OCI-LY7 (cell line): ENCODE measurements at regions not wholly inside any gene's neighbourhood (a gene's known extent, or its start where the extent isn't known, plus 50 kb on each side); places are given as distances from the start of the nearest gene placed in this dataset.

Experiments
- BruUV-seq: library from RNA; stranded (reverse); fragments of 400-500 nt; replicated peaks from 2 replicates; lab custom pipeline; 2021; lab: Mats Ljungman, UMichigan
- CTCF ChIA-PET: fragments of 300-600 bp; sonication (Branson Sonifier 250); formaldehyde crosslinking; loops from one replicate; lab custom pipeline; 2022; ENCODE audit warnings: antibody characterized with exemption; ENCODE audit not compliant: unreplicated experiment; lab: Charles Lee
- POLR2A ChIA-PET: fragments of 300-600 bp; sonication (Branson Sonifier 250); formaldehyde crosslinking; loops from one replicate; lab custom pipeline; 2022; ENCODE audit warnings: antibody characterized with exemption; lab: Charles Lee
- DNase-seq: peaks from one replicate; pipeline ENCODE4 v3.0.0-alpha.2; 2015; ENCODE audit warnings: low spot score
- H2AFZ ChIP-seq: fragments of 200-600 bp; sonication (generic), shearing (Covaris generic); 2 replicates; pipeline ENCODE4 v1.6.1; 2014; ENCODE audit warnings: mild to moderate bottlenecking, antibody characterized with exemption, low read length, moderate library complexity
- H3K27ac ChIP-seq: fragments of 200-600 bp; sonication (generic); 2 replicates; pipeline ENCODE4 v1.5.1; 2014; ENCODE audit warnings: mixed run types, low read depth, mild to moderate bottlenecking, moderate library complexity, low read length, inconsistent platforms; ENCODE audit not compliant: poor library complexity, severe bottlenecking
- H3K36me3 ChIP-seq: fragments of 200-600 bp; sonication (generic); 2 replicates; pipeline ENCODE4 v1.6.1; 2014; ENCODE audit warnings: mild to moderate bottlenecking, antibody characterized with exemption, low read length, moderate library complexity, mixed read lengths; ENCODE audit not compliant: insufficient read depth
- H3K4me1 ChIP-seq: fragments of 200-600 bp; sonication (generic); 2 replicates; pipeline ENCODE4 v1.5.1; 2014; ENCODE audit warnings: mild to moderate bottlenecking, low read length; ENCODE audit not compliant: insufficient read depth, poor library complexity, severe bottlenecking
- H3K4me2 ChIP-seq: fragments of 200-600 bp; sonication (generic); 2 replicates; pipeline ENCODE4 v1.6.1; 2014; ENCODE audit warnings: mild to moderate bottlenecking, low read length
- H3K4me3 ChIP-seq: fragments of 200-600 bp; sonication (generic); 2 replicates; pipeline ENCODE4 v1.5.1; 2014; ENCODE audit warnings: mild to moderate bottlenecking, low read depth, low read length; ENCODE audit not compliant: poor library complexity, severe bottlenecking
- H3K79me2 ChIP-seq: fragments of 200-600 bp; sonication (generic); 2 replicates; pipeline ENCODE4 v1.6.1; 2016; ENCODE audit warnings: low read depth, mild to moderate bottlenecking, low read length, moderate library complexity, mixed read lengths; ENCODE audit not compliant: insufficient read depth
- H3K9me2 ChIP-seq: fragments of 200-600 bp; sonication (generic); 2 replicates; pipeline ENCODE4 v1.6.1; 2016; ENCODE audit warnings: mild to moderate bottlenecking, low read length, mixed read lengths; ENCODE audit not compliant: insufficient read depth
- H3K9me3 ChIP-seq: fragments of 200-600 bp; sonication (generic); 2 replicates; pipeline ENCODE4 v1.6.1; 2014; ENCODE audit warnings: mild to moderate bottlenecking, mixed run types, low read length, mixed read lengths
- H4K20me1 ChIP-seq: fragments of 200-600 bp; sonication (generic); 2 replicates; pipeline ENCODE4 v1.6.1; 2014; ENCODE audit warnings: mild to moderate bottlenecking, antibody characterized with exemption, low read length, moderate library complexity, mixed read lengths; ENCODE audit not compliant: insufficient read depth
- CTCF ChIP-seq: fragments of 200-600 bp; sonication (generic); conservative IDR thresholded peaks from 2 replicates; pipeline ENCODE4 v1.5.1; 2014; ENCODE audit warnings: mild to moderate bottlenecking, antibody characterized with exemption, low read length, moderate library complexity, mixed read lengths
- EZH2phosphoT487 ChIP-seq: fragments of 200-600 bp; sonication (generic); IDR thresholded peaks from 2 replicates; pipeline ENCODE4 v1.6.1; 2018; ENCODE audit warnings: low read depth, borderline replicate concordance, mild to moderate bottlenecking, mixed run types, antibody characterized with exemption, low read length, moderate library complexity, mixed read lengths
- intact Hi-C: fragments of 100-400 bp; cut with micrococcal nuclease; formaldehyde crosslinking; loops from one replicate; pipeline ENCODE4 v1.10.0; 2022; ENCODE audit not compliant: unreplicated experiment

- Histone ChIP-seq H3K4me1 (no peaks in the 10 kb centered on the region), H3K4me3 (no peak overlapping the region), H3K79me2 (no peaks in the 10 kb centered on the region), H3K36me3 (no peaks in the 10 kb centered on the region), H3K9me2 (no peaks in the 10 kb centered on the region), H3K27ac (no peak overlapping the region), H4K20me1 (no peaks in the 10 kb centered on the region), H3K9me3 (peaks cover 11% of the 10 kb centered on the region), H2AFZ (no peak overlapping the region), H3K4me2 (no peak overlapping the region)
- POLR2A ChIA-PET = no interaction called here
- no peak for TF ChIP-seq CTCF
- TF ChIP-seq EZH2phosphoT487 = no peak
- CTCF ChIA-PET = no interaction called here
- no TSS peak for BruUV-seq
- DNase-seq = no peak
- intact Hi-C loops = no loop called here
These were observed 57.7 kb upstream of the LINC01488 start for GRCh38 chr11:69423611-69424385.

- no peak for DNase-seq
- TF ChIP-seq EZH2phosphoT487 (no peak), CTCF (no peak)
- Histone ChIP-seq H2AFZ (no peak overlapping the region), H3K4me2 (no peak overlapping the region), H3K9me3 (peaks cover 11% of the 10 kb centered on the region), H3K79me2 (no peaks in the 10 kb centered on the region), H3K9me2 (no peaks in the 10 kb centered on the region), H3K4me1 (no peaks in the 10 kb centered on the region), H3K36me3 (no peaks in the 10 kb centered on the region), H4K20me1 (no peaks in the 10 kb centered on the region), H3K27ac (no peak overlapping the region), H3K4me3 (no peak overlapping the region)
- BruUV-seq = no TSS peak
- intact Hi-C loops = no loop called here
- ChIA-PET CTCF (no interaction called here), POLR2A (no interaction called here)
These were observed 56.7 kb upstream of the LINC01488 start for GRCh38 chr11:69424748-69425147.

GRCh38 chr11:69425444-69425843 lies 56.0 kb upstream of the LINC01488 start:
- TF ChIP-seq EZH2phosphoT487 (no peak), CTCF (no peak)
- H4K20me1 ChIP-seq = no peaks in the 10 kb centered on the region
- no peak overlapping the region for H2AFZ ChIP-seq
- no peak overlapping the region for H3K4me3 ChIP-seq
- ChIA-PET CTCF (no interaction called here), POLR2A (no interaction called here)
- H3K36me3 ChIP-seq = no peaks in the 10 kb centered on the region
- peaks cover 11% of the 10 kb centered on the region for H3K9me3 ChIP-seq
- H3K27ac ChIP-seq = no peak overlapping the region
- H3K4me1 ChIP-seq = no peaks in the 10 kb centered on the region
- no peaks in the 10 kb centered on the region for H3K79me2 ChIP-seq
- H3K4me2 ChIP-seq = no peak overlapping the region
- no peak for DNase-seq
- no peaks in the 10 kb centered on the region for H3K9me2 ChIP-seq
- intact Hi-C loops = no loop called here
- BruUV-seq = no TSS peak
